ENCODE measurements at regions not wholly inside any gene's neighbourhood (a gene's known extent, or its start where the extent isn't known, plus 50 kb on each side); places are given as distances from the start of the nearest gene placed in this dataset.

DNA sequence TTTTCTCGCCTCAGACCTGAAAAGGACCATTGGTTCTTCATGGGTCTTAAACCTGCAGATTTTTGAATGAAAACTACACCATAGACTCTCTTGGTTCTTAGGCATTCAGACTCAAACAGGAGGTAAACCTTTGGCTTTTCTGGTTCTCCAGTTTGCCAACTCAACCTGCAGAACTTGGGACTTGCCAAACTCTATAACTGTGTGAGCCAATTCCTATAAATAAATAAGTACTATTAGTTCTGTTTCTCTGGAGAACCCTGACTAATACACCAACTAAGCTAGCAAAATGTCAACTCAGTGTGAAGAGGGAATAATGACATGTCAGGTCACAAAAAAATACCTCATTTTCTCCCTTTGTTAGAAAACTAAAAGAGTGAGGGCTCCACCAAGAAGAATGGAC, 374.6 kb downstream of the RAB28 start:
- TF ChIP-seq ADNP (tag; IDR thresholded peaks at IDR 0.05) = no peak
- no peak for TF ChIP-seq HMG20B (CRISPR knock-in tag; IDR thresholded peaks at IDR 0.05)
- no peak for TF ChIP-seq GABPB1 (CRISPR knock-in tag; IDR thresholded peaks at IDR 0.05)
- no peak for TF ChIP-seq BHLHE40 (IDR thresholded peaks at IDR 0.05; ENCODE audit: low read length)
- no peak for TF ChIP-seq PURB (CRISPR knock-in tag; IDR thresholded peaks at IDR 0.05; ENCODE audit: low read depth)
- TF ChIP-seq CBX2 (IDR thresholded peaks at IDR 0.05; ENCODE audit: insufficient read depth, low read length, poor library complexity, severe bottlenecking) = no peak
- TF ChIP-seq NCOR1 (IDR thresholded peaks at IDR 0.05) = no peak
- no peak for TF ChIP-seq HINFP (tag; conservative IDR thresholded peaks at IDR 0.05; ENCODE audit: low read depth)
- no peak for TF ChIP-seq EP300 (IDR thresholded peaks at IDR 0.05; ENCODE audit: low read length)
- TF ChIP-seq ZFP36 (IDR thresholded peaks at IDR 0.05; ENCODE audit: low read depth, low read length, partially characterized antibody) = no peak
- TF ChIP-seq ZNF57 (CRISPR knock-in tag; IDR thresholded peaks at IDR 0.05) = no peak
- TF ChIP-seq CTCF (IDR thresholded peaks at IDR 0.05 in 2 of 3, conservative IDR thresholded peaks at IDR 0.05 in 1 of 3; ENCODE audit: insufficient read depth in 2 of 3, low read depth in 1 of 3, low read length in 3 of 3) = no peak

Measured in K562 (cell line).